ENCODE measurements at regions not wholly inside any gene's neighbourhood (a gene's known extent, or its start where the extent isn't known, plus 50 kb on each side); places are given as distances from the start of the nearest gene placed in this dataset.
A peak's percentile ranks its signal among the peaks of the same experiment; 100 is the strongest.

DNA sequence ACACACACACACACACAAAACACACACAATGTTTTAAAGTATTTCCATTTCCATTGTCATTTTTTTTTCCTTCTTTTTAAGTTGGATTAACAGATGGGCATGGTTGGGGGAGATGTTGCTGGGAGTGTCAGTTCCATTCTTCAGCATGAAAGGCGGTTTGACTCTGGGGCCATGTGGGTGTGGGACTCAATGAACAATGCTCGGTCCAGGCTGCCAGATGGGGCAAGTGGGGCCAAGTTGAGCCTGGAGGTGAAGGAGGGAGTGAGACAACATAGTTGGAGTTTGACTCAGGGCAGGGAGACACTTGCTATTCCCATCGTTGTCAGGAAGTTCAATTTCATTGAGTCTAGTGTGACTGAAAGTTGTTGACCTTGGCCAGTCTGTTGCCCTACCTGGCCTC, 125.3 kb downstream of the TLE3 start:
- DNase-seq (ENCODE audit: low spot score in 2 of 2), result no peak
- Histone ChIP-seq H3K9me3 (peaks cover 0 to 8% (median 0%) of the 10 kb centered on the region in 4 donors), H3K4me3 (no peak overlapping the region), H3K4me1 (no peaks in the 10 kb centered on the region), H3K27ac (no peak overlapping the region), H3K36me3 (no peaks in the 10 kb centered on the region), H3K27me3 (no peaks in the 10 kb centered on the region)
- TF ChIP-seq EP300 (IDR thresholded peaks at IDR 0.05) (no peak), POLR2A (IDR thresholded peaks at IDR 0.05) (no peak)
- TF ChIP-seq, protein P1, sequence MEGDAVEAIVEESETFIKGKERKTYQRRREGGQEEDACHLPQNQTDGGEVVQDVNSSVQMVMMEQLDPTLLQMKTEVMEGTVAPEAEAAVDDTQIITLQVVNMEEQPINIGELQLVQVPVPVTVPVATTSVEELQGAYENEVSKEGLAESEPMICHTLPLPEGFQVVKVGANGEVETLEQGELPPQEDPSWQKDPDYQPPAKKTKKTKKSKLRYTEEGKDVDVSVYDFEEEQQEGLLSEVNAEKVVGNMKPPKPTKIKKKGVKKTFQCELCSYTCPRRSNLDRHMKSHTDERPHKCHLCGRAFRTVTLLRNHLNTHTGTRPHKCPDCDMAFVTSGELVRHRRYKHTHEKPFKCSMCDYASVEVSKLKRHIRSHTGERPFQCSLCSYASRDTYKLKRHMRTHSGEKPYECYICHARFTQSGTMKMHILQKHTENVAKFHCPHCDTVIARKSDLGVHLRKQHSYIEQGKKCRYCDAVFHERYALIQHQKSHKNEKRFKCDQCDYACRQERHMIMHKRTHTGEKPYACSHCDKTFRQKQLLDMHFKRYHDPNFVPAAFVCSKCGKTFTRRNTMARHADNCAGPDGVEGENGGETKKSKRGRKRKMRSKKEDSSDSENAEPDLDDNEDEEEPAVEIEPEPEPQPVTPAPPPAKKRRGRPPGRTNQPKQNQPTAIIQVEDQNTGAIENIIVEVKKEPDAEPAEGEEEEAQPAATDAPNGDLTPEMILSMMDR (IDR thresholded peaks at IDR 0.05), result no peak
- 50 to 68% methylated on average over 3 of the region's 3 CpGs for WGBS, 2 donors

DNA sequence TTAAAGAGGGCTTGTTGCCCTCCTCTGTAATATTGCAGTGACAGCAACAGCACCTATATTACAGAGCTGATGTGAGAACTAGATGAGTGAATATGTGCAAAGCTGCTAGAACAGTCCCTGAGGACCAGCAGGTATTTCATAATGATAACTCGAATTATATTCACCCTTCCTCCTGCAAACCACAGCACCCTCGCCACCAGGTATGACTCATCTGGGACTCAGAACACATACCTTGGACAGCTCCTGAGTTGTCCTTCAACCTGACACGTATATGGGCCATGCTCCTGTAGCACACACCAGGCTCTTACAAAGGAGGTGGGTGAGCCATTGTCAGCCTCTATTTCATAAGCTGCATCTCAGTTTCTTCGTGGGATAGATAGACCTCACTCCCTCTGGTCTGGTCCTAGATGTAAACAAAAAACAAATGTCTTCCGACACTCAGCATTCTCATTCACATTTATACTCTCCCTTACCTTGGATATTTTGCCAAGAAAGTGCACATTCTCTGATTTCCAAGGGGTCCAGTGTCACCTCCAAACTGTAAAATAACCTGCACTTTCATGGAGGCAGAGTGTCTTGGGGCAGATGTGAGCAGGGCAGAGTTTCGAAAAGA, 124.5 kb downstream of the TLE3 start:
- no peak for TF ChIP-seq EP300 (IDR thresholded peaks at IDR 0.05)
- TF ChIP-seq POLR2A (IDR thresholded peaks at IDR 0.05), result no peak
- TF ChIP-seq, protein P1 (IDR thresholded peaks at IDR 0.05), result no peak
- no peaks in the 10 kb centered on the region for H3K36me3 ChIP-seq

DNA sequence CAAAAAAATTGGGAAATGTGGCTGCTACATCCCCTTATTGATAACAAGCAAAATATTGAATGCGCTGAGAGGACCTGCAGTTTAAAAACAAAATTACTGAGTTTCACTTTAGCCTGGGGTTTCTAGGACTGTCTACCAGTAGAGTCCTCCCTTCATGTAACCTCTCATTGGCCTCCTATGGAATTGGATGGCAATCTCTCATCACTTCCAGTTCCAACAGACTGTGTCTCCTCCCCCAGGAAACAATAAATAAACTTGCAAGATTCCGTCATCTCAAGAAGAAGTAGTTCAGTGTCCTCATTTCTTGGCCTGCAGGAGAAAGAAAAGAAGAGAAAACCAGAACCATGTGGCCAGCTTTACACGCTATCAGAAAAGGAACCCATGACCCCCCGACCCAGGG, 123.8 kb downstream of the TLE3 start:
- no peaks in the 10 kb centered on the region for H3K4me1 ChIP-seq
- no peak overlapping the region for H3K4me3 ChIP-seq
- H3K27me3 ChIP-seq, result no peaks in the 10 kb centered on the region
- H3K27ac ChIP-seq, result no peak overlapping the region
- H3K36me3 ChIP-seq, result no peaks in the 10 kb centered on the region
- no peak for DNase-seq (ENCODE audit: low spot score in 2 of 2)
- peaks cover 0 to 8% (median 0%) of the 10 kb centered on the region in 4 donors for H3K9me3 ChIP-seq
- TF ChIP-seq POLR2A (IDR thresholded peaks at IDR 0.05) (no peak), EP300 (IDR thresholded peaks at IDR 0.05) (no peak)
- TF ChIP-seq, protein P1 (IDR thresholded peaks at IDR 0.05), result no peak
- 52 to 66% methylated on average over 4 of the region's 4 CpGs for WGBS, 2 donors

More for the DNA sequence above, 124.5 kb downstream of the TLE3 start:
- H3K4me1 ChIP-seq, result no peaks in the 10 kb centered on the region
- peaks cover 0 to 8% (median 0%) of the 10 kb centered on the region in 4 donors for H3K9me3 ChIP-seq
- 47 to 49% methylated on average over 6 of the region's 6 CpGs for WGBS, 2 donors
- no peaks in the 10 kb centered on the region for H3K27me3 ChIP-seq
- H3K4me3 ChIP-seq, result no peak overlapping the region
- no peak for DNase-seq (ENCODE audit: low spot score in 2 of 2)
- no peak overlapping the region for H3K27ac ChIP-seq

DNA sequence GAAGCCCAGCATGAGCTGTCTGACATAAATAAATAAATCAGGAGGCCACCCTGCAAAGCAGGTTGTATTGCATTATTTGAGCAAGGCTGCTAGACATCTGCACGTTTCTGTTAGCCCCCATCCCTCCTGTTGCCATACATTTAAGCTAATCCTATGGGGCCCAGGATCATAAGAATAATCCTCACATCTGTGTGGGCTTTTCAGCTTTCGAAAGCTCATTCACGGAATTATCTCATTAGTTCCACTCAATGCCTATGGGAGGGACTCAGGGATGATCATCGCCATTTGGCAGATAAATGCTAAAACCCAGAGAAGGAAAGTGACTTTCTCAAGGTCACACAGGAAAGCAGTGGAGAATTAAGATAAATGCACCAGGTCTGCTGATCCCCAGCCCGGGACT, 123.4 kb downstream of the TLE3 start:
- Histone ChIP-seq H3K36me3 (no peaks in the 10 kb centered on the region), H3K27me3 (no peaks in the 10 kb centered on the region), H3K27ac (no peak overlapping the region), H3K4me1 (no peaks in the 10 kb centered on the region), H3K4me3 (no peak overlapping the region), H3K9me3 (peaks cover 0 to 8% (median 0%) of the 10 kb centered on the region in 4 donors)
- WGBS, 2 donors, result 52 to 63% methylated on average over 5 of the region's 5 CpGs
- no peak for TF ChIP-seq POLR2A (IDR thresholded peaks at IDR 0.05)
- TF ChIP-seq EP300 (IDR thresholded peaks at IDR 0.05), result no peak
- TF ChIP-seq, protein P1 (IDR thresholded peaks at IDR 0.05), result no peak
- DNase-seq (ENCODE audit: low spot score in 2 of 2), result no peak

DNA sequence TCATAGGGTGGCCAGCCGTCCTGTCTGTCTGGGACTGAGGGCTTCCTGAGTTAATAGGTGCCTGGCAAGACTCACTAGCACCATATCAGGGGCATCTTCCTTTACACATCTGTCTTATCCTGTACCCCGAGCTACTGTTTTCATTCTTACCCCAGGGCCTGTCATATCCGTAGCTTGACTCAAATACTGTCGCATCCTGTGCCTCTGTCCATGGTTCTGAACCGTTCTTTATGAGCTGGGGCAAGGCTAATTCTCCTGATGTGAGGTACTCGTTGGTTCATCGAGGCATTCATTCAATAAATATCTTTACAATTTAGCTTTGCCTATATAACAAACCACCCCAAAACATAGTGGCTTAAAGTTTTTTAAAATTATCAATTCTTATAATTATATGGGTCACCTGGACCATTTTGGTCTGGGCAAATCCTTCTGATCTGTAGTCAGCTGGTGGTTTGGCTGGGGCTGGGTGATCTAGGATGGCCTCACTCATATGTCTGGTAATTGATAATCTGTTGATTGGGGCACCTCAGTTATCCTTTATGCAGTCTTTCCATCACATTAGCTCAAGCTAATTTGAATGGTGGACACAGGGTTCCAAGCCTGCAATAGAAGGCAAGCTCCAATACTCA, 121.2 kb downstream of the TLE3 start:
- H3K9me3 ChIP-seq, result peaks cover 0 to 8% (median 0%) of the 10 kb centered on the region in 4 donors

More for the DNA sequence above, 121.2 kb downstream of the TLE3 start:
- no peaks in the 10 kb centered on the region for H3K4me1 ChIP-seq
- H3K36me3 ChIP-seq, result no peaks in the 10 kb centered on the region
- 17 to 20% methylated on average over 5 to 7 of the region's 7 CpGs for WGBS, 2 donors
- TF ChIP-seq POLR2A (IDR thresholded peaks at IDR 0.05) (no peak), EP300 (IDR thresholded peaks at IDR 0.05) (no peak)
- TF ChIP-seq, protein P1 (IDR thresholded peaks at IDR 0.05), result no peak
- H3K4me3 ChIP-seq, result no peak overlapping the region
- DNase-seq (ENCODE audit: low spot score in 2 of 2), result peak in 1 of 2 donors; percentile 42
- no peaks in the 10 kb centered on the region for H3K27me3 ChIP-seq
- H3K27ac ChIP-seq, result no peak overlapping the region

Data from tibial nerve (tissue), 4 donors.